ENCODE measurements at regions not wholly inside any gene's neighbourhood (a gene's known extent, or its start where the extent isn't known, plus 50 kb on each side); places are given as distances from the start of the nearest gene placed in this dataset.

- no peak for TF ChIP-seq EZH2 (IDR thresholded peaks at IDR 0.05; ENCODE audit: insufficient read depth, poor library complexity, severe bottlenecking)
- peak; percentile 67; the same call in 1 of the 2 replicates for TF ChIP-seq EZH2phosphoT487 (IDR thresholded peaks at IDR 0.05; ENCODE audit: insufficient read depth, low read depth)
Measured at GRCh38 chr2:199160677-199161465, 296.9 kb downstream of the SATB2 start.
